Activated T-helper 2 cell treated with anti-CD3 and anti-CD28 coated beads, Interferon-gamma antibody, Interleukin-2, Interleukin-4, amounts not matched to agents 10 μg/mL and 5 μg/mL and 100 μg/mL, durations not matched to agents 14 hours and 24 hours and 36 hours (primary cell): ENCODE measurements at regions not wholly inside any gene's neighbourhood (a gene's known extent, or its start where the extent isn't known, plus 50 kb on each side); places are given as distances from the start of the nearest gene placed in this dataset.
"Not testable (repeated sequence)": the region's sequence is repeated elsewhere in the genome, so short reads cannot be mapped to it uniquely, and the experiment has no call there.

Experiments used
- DNase-seq: peaks from one replicate; pipeline ENCODE4 v3.0.0; 2021; ENCODE audit warnings: low spot score
- H3K27ac Mint-ChIP-seq: one replicate; pipeline ENCODE4 v1.8.0; 2021; ENCODE audit warnings: mixed read lengths
- H3K27me3 Mint-ChIP-seq: one replicate; pipeline ENCODE4 v1.8.0; 2021; ENCODE audit warnings: low read depth, mixed read lengths
- H3K36me3 Mint-ChIP-seq: one replicate; pipeline ENCODE4 v1.8.0; 2021; ENCODE audit warnings: low read depth, mixed read lengths
- H3K4me1 Mint-ChIP-seq: one replicate; pipeline ENCODE4 v1.8.0; 2021; ENCODE audit warnings: low read depth, mixed read lengths
- H3K4me3 Mint-ChIP-seq: one replicate; pipeline ENCODE4 v1.8.0; 2021; ENCODE audit warnings: low read depth, mild to moderate bottlenecking, moderate library complexity, mixed read lengths
- H3K9me3 Mint-ChIP-seq: one replicate; pipeline ENCODE4 v1.8.0; 2021; ENCODE audit warnings: mixed read lengths
- intact Hi-C: fragments of 100-400 bp; cut with micrococcal nuclease; formaldehyde crosslinking; loops from one replicate; pipeline ENCODE4 v1.15.1; 2023

GRCh38 chr12:127781336-127781735 lies 485.6 kb upstream of the TMEM132C start:
- Mint-ChIP-seq H3K9me3 (peaks cover 16% of the 10 kb centered on the region), H3K27ac (no peak overlapping the region), H3K4me3 (no peak overlapping the region), H3K27me3 (no peaks in the 10 kb centered on the region), H3K36me3 (no peaks in the 10 kb centered on the region), H3K4me1 (no peaks in the 10 kb centered on the region)
- no peak for DNase-seq
- intact Hi-C loops: no loop called here

GRCh38 chr12:127785540-127785939 lies 481.4 kb upstream of the TMEM132C start:
- H3K27me3 Mint-ChIP-seq: no peaks in the 10 kb centered on the region
- no peak overlapping the region for H3K27ac Mint-ChIP-seq
- intact Hi-C loops: no loop called here
- H3K4me1 Mint-ChIP-seq: no peaks in the 10 kb centered on the region
- H3K9me3 Mint-ChIP-seq: peaks cover 18% of the 10 kb centered on the region
- H3K36me3 Mint-ChIP-seq: no peaks in the 10 kb centered on the region
- DNase-seq: no peak
- no peak overlapping the region for H3K4me3 Mint-ChIP-seq

- H3K4me1 Mint-ChIP-seq: no peaks in the 10 kb centered on the region
These were observed 480.9 kb upstream of the TMEM132C start for GRCh38 chr12:127785986-127786590.

GRCh38 chr12:127787544-127787943 lies 479.4 kb upstream of the TMEM132C start:
- H3K4me3 Mint-ChIP-seq: no peak overlapping the region
- DNase-seq: no peak
- H3K27ac Mint-ChIP-seq: no peak overlapping the region
- H3K36me3 Mint-ChIP-seq: no peaks in the 10 kb centered on the region
- intact Hi-C loops: no loop called here
- no peaks in the 10 kb centered on the region for H3K4me1 Mint-ChIP-seq
- no peaks in the 10 kb centered on the region for H3K27me3 Mint-ChIP-seq
- H3K9me3 Mint-ChIP-seq: peaks cover 18% of the 10 kb centered on the region

More at GRCh38 chr12:127785986-127786590, 480.9 kb upstream of the TMEM132C start:
- Mint-ChIP-seq H3K36me3 (no peaks in the 10 kb centered on the region), H3K9me3 (peaks cover 18% of the 10 kb centered on the region), H3K27me3 (no peaks in the 10 kb centered on the region), H3K4me3 (no peak overlapping the region), H3K27ac (no peak overlapping the region)
- intact Hi-C loops: no loop called here
- no peak for DNase-seq

- peaks cover 14% of the 10 kb centered on the region for H3K9me3 Mint-ChIP-seq
- no peaks in the 10 kb centered on the region for H3K4me1 Mint-ChIP-seq
- no peak for DNase-seq
- H3K36me3 Mint-ChIP-seq: no peaks in the 10 kb centered on the region
- no peak overlapping the region for H3K4me3 Mint-ChIP-seq
- intact Hi-C loops: no loop called here
- no peak overlapping the region for H3K27ac Mint-ChIP-seq
- no peaks in the 10 kb centered on the region for H3K27me3 Mint-ChIP-seq
These were observed 476.6 kb upstream of the TMEM132C start for GRCh38 chr12:127790376-127790775.

- no peak for DNase-seq
- Mint-ChIP-seq H3K4me3 (no peak overlapping the region), H3K27me3 (no peaks in the 10 kb centered on the region), H3K4me1 (no peaks in the 10 kb centered on the region), H3K36me3 (no peaks in the 10 kb centered on the region), H3K27ac (no peak overlapping the region), H3K9me3 (peaks cover 14% of the 10 kb centered on the region)
- intact Hi-C loops: no loop called here
These were observed 475.8 kb upstream of the TMEM132C start for GRCh38 chr12:127791217-127791616.

- Mint-ChIP-seq H3K36me3 (no peaks in the 10 kb centered on the region), H3K27me3 (no peaks in the 10 kb centered on the region), H3K9me3 (peaks cover 10% of the 10 kb centered on the region), H3K4me1 (no peaks in the 10 kb centered on the region), H3K27ac (no peak overlapping the region), H3K4me3 (no peak overlapping the region)
- intact Hi-C loops: no loop called here
- DNase-seq: no peak
These were observed 469.1 kb upstream of the TMEM132C start for GRCh38 chr12:127797918-127798317.

- Mint-ChIP-seq H3K4me3 (no peak overlapping the region), H3K4me1 (no peaks in the 10 kb centered on the region)
- intact Hi-C loops: no loop called here
These were observed 464.7 kb upstream of the TMEM132C start for GRCh38 chr12:127802271-127802670.

GRCh38 chr12:127803545-127803944 lies 463.4 kb upstream of the TMEM132C start:
- intact Hi-C loops: no loop called here
- no peak overlapping the region for H3K4me3 Mint-ChIP-seq
- no peak overlapping the region for H3K27ac Mint-ChIP-seq
- H3K36me3 Mint-ChIP-seq: no peaks in the 10 kb centered on the region
- H3K27me3 Mint-ChIP-seq: no peaks in the 10 kb centered on the region
- no peak for DNase-seq
- no peaks in the 10 kb centered on the region for H3K4me1 Mint-ChIP-seq
- H3K9me3 Mint-ChIP-seq: peaks cover 15% of the 10 kb centered on the region

More at GRCh38 chr12:127802271-127802670, 464.7 kb upstream of the TMEM132C start:
- H3K36me3 Mint-ChIP-seq: no peaks in the 10 kb centered on the region
- no peaks in the 10 kb centered on the region for H3K27me3 Mint-ChIP-seq
- no peak for DNase-seq
- peaks cover 15% of the 10 kb centered on the region for H3K9me3 Mint-ChIP-seq
- no peak overlapping the region for H3K27ac Mint-ChIP-seq

- Mint-ChIP-seq H3K9me3 (peaks cover 14% of the 10 kb centered on the region), H3K27me3 (no peaks in the 10 kb centered on the region), H3K4me3 (no peak overlapping the region), H3K4me1 (no peaks in the 10 kb centered on the region), H3K36me3 (no peaks in the 10 kb centered on the region), H3K27ac (no peak overlapping the region)
- no peak for DNase-seq
- intact Hi-C loops: no loop called here
These were observed 457.7 kb upstream of the TMEM132C start for GRCh38 chr12:127809275-127809674.

- DNase-seq: no peak
- Mint-ChIP-seq H3K4me1 (no peaks in the 10 kb centered on the region), H3K27me3 (no peaks in the 10 kb centered on the region), H3K27ac (no peak overlapping the region), H3K9me3 (peaks cover 20% of the 10 kb centered on the region), H3K36me3 (no peaks in the 10 kb centered on the region), H3K4me3 (no peak overlapping the region)
- intact Hi-C loops: no loop called here
These were observed 456.9 kb upstream of the TMEM132C start for GRCh38 chr12:127810041-127810440.

- H3K4me3 Mint-ChIP-seq, H3K36me3 Mint-ChIP-seq, intact Hi-C loops, H3K4me1 Mint-ChIP-seq, H3K27me3 Mint-ChIP-seq, H3K27ac Mint-ChIP-seq, DNase-seq: not testable (repeated sequence)
- H3K9me3 Mint-ChIP-seq: peaks cover 25% of the 10 kb centered on the region
These were observed 456.5 kb upstream of the TMEM132C start for GRCh38 chr12:127810459-127810858.

- H3K9me3 Mint-ChIP-seq: peaks cover 27% of the 10 kb centered on the region
- intact Hi-C loops: no loop called here
- no peaks in the 10 kb centered on the region for H3K4me1 Mint-ChIP-seq
- H3K27ac Mint-ChIP-seq: no peak overlapping the region
- no peaks in the 10 kb centered on the region for H3K27me3 Mint-ChIP-seq
- no peaks in the 10 kb centered on the region for H3K36me3 Mint-ChIP-seq
- no peak overlapping the region for H3K4me3 Mint-ChIP-seq
- DNase-seq: no peak
These were observed 455.0 kb upstream of the TMEM132C start for GRCh38 chr12:127811988-127812387.

- intact Hi-C loops: no loop called here
- no peaks in the 10 kb centered on the region for H3K27me3 Mint-ChIP-seq
- H3K27ac Mint-ChIP-seq: no peak overlapping the region
- H3K9me3 Mint-ChIP-seq: peaks cover 27% of the 10 kb centered on the region
- no peaks in the 10 kb centered on the region for H3K36me3 Mint-ChIP-seq
- no peaks in the 10 kb centered on the region for H3K4me1 Mint-ChIP-seq
- no peak for DNase-seq
- H3K4me3 Mint-ChIP-seq: no peak overlapping the region
These were observed 453.8 kb upstream of the TMEM132C start for GRCh38 chr12:127813147-127813546.
